IMR-90 (cell line): ENCODE measurements at regions not wholly inside any gene's neighbourhood (a gene's known extent, or its start where the extent isn't known, plus 50 kb on each side); places are given as distances from the start of the nearest gene placed in this dataset.

Experiments
- ATAC-seq: fragments of 200-7000 bp; cut with Tn5 transposase; 2 replicates; pipeline ENCODE4 v1.9.1; 2020; ENCODE audit warnings: low read depth, mild to moderate bottlenecking, moderate library complexity
- BruUV-seq: library from RNA; stranded (reverse); fragments of 400-500 nt; replicated peaks from 2 replicates; lab custom pipeline; 2021; lab: Mats Ljungman, UMichigan
- CTCF ChIA-PET: fragments of 300-600 bp; formaldehyde crosslinking; extraction: SDS; loops from one replicate; lab custom pipeline; 2021; ENCODE audit warnings: antibody characterized with exemption; lab: Yijun Ruan, JAX
- POLR2A ChIA-PET: fragments of 300-600 bp; sonication (Branson Sonifier 250); formaldehyde crosslinking; loops from one replicate; lab custom pipeline; 2022; ENCODE audit warnings: antibody characterized with exemption; ENCODE audit not compliant: unreplicated experiment; lab: Charles Lee
- DNase-seq: peaks from one replicate; pipeline ENCODE4 v3.0.0; 2013
- H2AFZ ChIP-seq: replicated peaks from 2 replicates; pipeline ENCODE3; 2013; ENCODE audit warnings: low read length, mild to moderate bottlenecking; ENCODE audit not compliant: poor library complexity
- H2AK5ac ChIP-seq: 2 replicates; pipeline ENCODE4 v1.6.1; 2013; ENCODE audit warnings: low read depth, low read length, inconsistent platforms
- H2AK9ac ChIP-seq: replicated peaks from 2 replicates; pipeline ENCODE3; 2013; ENCODE audit warnings: mild to moderate bottlenecking, low read depth, low read length, moderate library complexity; ENCODE audit not compliant: poor library complexity
- H2BK120ac ChIP-seq: 2 replicates; pipeline ENCODE4 v1.6.1; 2013; ENCODE audit warnings: low read depth, low read length, inconsistent platforms
- H2BK15ac ChIP-seq: 3 replicates; pipeline ENCODE4 v1.6.1; 2013; ENCODE audit warnings: low read depth, low read length, inconsistent platforms
- H2BK20ac ChIP-seq: 2 replicates; pipeline ENCODE4 v1.6.1; 2013; ENCODE audit warnings: low read depth, mild to moderate bottlenecking, inconsistent platforms, low read length, moderate library complexity
- H2BK5ac ChIP-seq: 2 replicates; pipeline ENCODE4 v1.6.1; 2013; ENCODE audit warnings: mild to moderate bottlenecking, low read depth, low read length, inconsistent platforms; ENCODE audit not compliant: poor library complexity, severe bottlenecking
- H3K14ac ChIP-seq: replicated peaks from 2 replicates; pipeline ENCODE4 v1.6.1; 2013; ENCODE audit warnings: low read depth, low read length, inconsistent platforms
- H3K18ac ChIP-seq: 2 replicates; pipeline ENCODE4 v1.6.1; 2013; ENCODE audit warnings: low read depth, low read length, control low read depth
- H3K23ac ChIP-seq: 2 replicates; pipeline ENCODE4 v1.6.1; 2013; ENCODE audit warnings: low read depth, low read length, inconsistent platforms
- H3K27ac ChIP-seq: 2 replicates; pipeline ENCODE4 v1.5.1; 2013; ENCODE audit warnings: mild to moderate bottlenecking, control low read depth, low read length; ENCODE audit not compliant: insufficient read depth
- H3K27me3 ChIP-seq: 2 replicates; pipeline ENCODE4 v1.6.1; 2013; ENCODE audit warnings: low read length; ENCODE audit not compliant: control insufficient read depth, insufficient read depth
- H3K36me3 ChIP-seq: 2 replicates; pipeline ENCODE4 v1.6.1; 2013; ENCODE audit warnings: low read length, mixed read lengths; ENCODE audit not compliant: control insufficient read depth, insufficient read depth
- H3K4ac ChIP-seq: 2 replicates; pipeline ENCODE4 v1.6.1; 2013; ENCODE audit warnings: low read depth, low read length, inconsistent platforms
- H3K4me1 ChIP-seq: 2 replicates; pipeline ENCODE4 v1.6.1; 2013; ENCODE audit warnings: low read length, mixed read lengths; ENCODE audit not compliant: control insufficient read depth, insufficient read depth
- H3K4me2 ChIP-seq: 2 replicates; pipeline ENCODE4 v1.6.1; 2013; ENCODE audit warnings: low read depth, mild to moderate bottlenecking, control low read depth, low read length, moderate library complexity
- H3K4me3 ChIP-seq: 2 replicates; pipeline ENCODE4 v1.5.1; 2013; ENCODE audit warnings: low read depth, mild to moderate bottlenecking, control low read depth, low read length, moderate library complexity; ENCODE audit not compliant: insufficient read depth
- H3K56ac ChIP-seq: 2 replicates; pipeline ENCODE4 v1.6.1; 2013; ENCODE audit warnings: low read length, inconsistent platforms; ENCODE audit not compliant: insufficient read depth; ENCODE audit errors: extremely low read depth
- H3K79me1 ChIP-seq, 2 experiments: 2 replicates each; pipeline ENCODE4 v1.6.1; 2013; ENCODE audit warnings: low read length in 2 of 2, inconsistent platforms in 1 of 2, low read depth in 1 of 2
- H3K9ac ChIP-seq: 2 replicates; pipeline ENCODE4 v1.6.1; 2013; ENCODE audit warnings: low read depth, low read length, control low read depth
- H3K9me1 ChIP-seq: 2 replicates; pipeline ENCODE4 v1.6.1; 2013; ENCODE audit warnings: low read length, inconsistent platforms; ENCODE audit not compliant: insufficient read depth
- H3K9me3 ChIP-seq: 2 replicates; pipeline ENCODE4 v1.6.1; 2013; ENCODE audit warnings: low read length; ENCODE audit not compliant: control insufficient read depth, insufficient read depth
- H4K20me1 ChIP-seq: 2 replicates; pipeline ENCODE4 v1.6.1; 2013; ENCODE audit warnings: low read length, inconsistent platforms; ENCODE audit not compliant: insufficient read depth
- H4K5ac ChIP-seq: 2 replicates; pipeline ENCODE4 v1.6.1; 2013; ENCODE audit warnings: mild to moderate bottlenecking, low read depth, low read length, control low read depth
- H4K8ac ChIP-seq, 2 experiments: 2 replicates each; pipeline ENCODE4 v1.6.1; 2013; ENCODE audit warnings: low read depth in 2 of 2, low read length in 2 of 2, control low read depth in 1 of 2, inconsistent platforms in 1 of 2
- H4K91ac ChIP-seq: 2 replicates; pipeline ENCODE4 v1.6.1; 2013; ENCODE audit warnings: low read depth, low read length, inconsistent platforms; ENCODE audit not compliant: insufficient read depth
- CHD1 ChIP-seq: IDR thresholded peaks from 2 replicates; pipeline ENCODE4 v1.6.1; 2012; ENCODE audit warnings: low read depth, low read length, improper control_type of control experiment
- ELK1 ChIP-seq: fragments of 150-350 bp; IDR thresholded peaks from 2 replicates; pipeline ENCODE4 v1.6.1; 2016; ENCODE audit warnings: low read depth, mild to moderate bottlenecking, low read length, moderate library complexity, borderline replicate concordance
- FOS ChIP-seq: fragments of 150-350 bp; IDR thresholded peaks from 2 replicates; pipeline ENCODE4 v1.6.1; 2016; ENCODE audit warnings: low read depth, low read length
- MAFK ChIP-seq: IDR thresholded peaks from 2 replicates; pipeline ENCODE4 v1.6.1; 2012; ENCODE audit warnings: low read depth, low read length, improper control_type of control experiment
- MAZ ChIP-seq: IDR thresholded peaks from 2 replicates; pipeline ENCODE4 v1.6.1; 2012; ENCODE audit warnings: low read depth, mild to moderate bottlenecking, low read length, improper control_type of control experiment, moderate library complexity, borderline replicate concordance
- MXI1 ChIP-seq: IDR thresholded peaks from 2 replicates; pipeline ENCODE4 v1.6.1; 2012; ENCODE audit warnings: low read depth, mild to moderate bottlenecking, low read length, moderate library complexity, borderline replicate concordance
- NFE2L2 ChIP-seq: fragments of 150-350 bp; IDR thresholded peaks from 2 replicates; pipeline ENCODE4 v1.6.1; 2016; ENCODE audit warnings: low read depth, mild to moderate bottlenecking, low read length
- POLR2A ChIP-seq: IDR thresholded peaks from 2 replicates; pipeline ENCODE4 v1.6.1; 2012; ENCODE audit warnings: mild to moderate bottlenecking, low read depth, low read length
- RAD21 ChIP-seq: IDR thresholded peaks from 2 replicates; pipeline ENCODE4 v1.6.1; 2012; ENCODE audit warnings: low read length, improper control_type of control experiment
- RCOR1 ChIP-seq: IDR thresholded peaks from 2 replicates; pipeline ENCODE4 v1.6.1; 2012; ENCODE audit warnings: mild to moderate bottlenecking, low read length, improper control_type of control experiment; ENCODE audit not compliant: insufficient replicate concordance
- RFX5 ChIP-seq: IDR thresholded peaks from 2 replicates; pipeline ENCODE4 v1.8.0; 2012; ENCODE audit warnings: low read depth, mild to moderate bottlenecking, low read length, moderate library complexity
- SMC3 ChIP-seq: fragments of 150-350 bp; IDR thresholded peaks from 2 replicates; pipeline ENCODE4 v1.6.1; 2016; ENCODE audit warnings: low read depth, mild to moderate bottlenecking, antibody characterized with exemption, low read length, moderate library complexity
- dilution Hi-C: fragments of 300-500 bp; cut with HindIII; formaldehyde crosslinking; loops from one replicate; pipeline ENCODE4 v1.14.3; 2018; ENCODE audit warnings: low sequenced_read_pairs; ENCODE audit not compliant: unreplicated experiment
- in situ Hi-C: fragments of 300-500 bp; cut with MboI; formaldehyde crosslinking; loops from 3 replicates; pipeline ENCODE4 v1.14.3; 2019; ENCODE audit warnings: low sequenced_read_pairs, inconsistent platforms, mixed read lengths
- intact Hi-C: fragments of 100-400 bp; cut with micrococcal nuclease; formaldehyde crosslinking; loops from 2 replicates; pipeline ENCODE4 v1.10.0; 2022

GRCh38 chr11:87572881-87573280 lies 535.1 kb downstream of the TMEM135 start:
- no peak overlapping the region for H4K8ac ChIP-seq
- no peak overlapping the region for H3K4me2 ChIP-seq
- ATAC-seq = no peak
- no peak overlapping the region for H3K4ac ChIP-seq
- H3K79me1 ChIP-seq = no peaks in the 10 kb centered on the region
- H3K9me3 ChIP-seq = no peaks in the 10 kb centered on the region
- no peak overlapping the region for H4K91ac ChIP-seq
- H2AK5ac ChIP-seq = no peak overlapping the region
- H4K5ac ChIP-seq = no peak overlapping the region
- no peak overlapping the region for H3K27ac ChIP-seq
- no peaks in the 10 kb centered on the region for H3K27me3 ChIP-seq
- H2AK9ac ChIP-seq = no peak overlapping the region
- no peak for DNase-seq
- no peak overlapping the region for H2BK20ac ChIP-seq
- H3K36me3 ChIP-seq = no peaks in the 10 kb centered on the region
- BruUV-seq = no TSS peak
- intact Hi-C loops (no loop called here), dilution Hi-C loops (no loop called here), in situ Hi-C loops (no loop called here)
- H3K14ac ChIP-seq = no peak overlapping the region
- H3K9ac ChIP-seq = no peak overlapping the region
- no peak overlapping the region for H3K56ac ChIP-seq
- no peak overlapping the region for H2AFZ ChIP-seq
- no peaks in the 10 kb centered on the region for H3K9me1 ChIP-seq
- no peak overlapping the region for H2BK5ac ChIP-seq
- no peak overlapping the region for H2BK120ac ChIP-seq
- no peak overlapping the region for H3K4me3 ChIP-seq
- TF ChIP-seq MXI1 = no peak
- TF ChIP-seq RCOR1 = no peak
- no peak for TF ChIP-seq SMC3
- no peak for TF ChIP-seq RAD21
- no peak for TF ChIP-seq MAFK
- no peak for TF ChIP-seq POLR2A
- TF ChIP-seq CHD1 = no peak
- TF ChIP-seq FOS = no peak
- no peak for TF ChIP-seq MAZ
- no peak for TF ChIP-seq RFX5
- TF ChIP-seq ELK1 = no peak
- TF ChIP-seq NFE2L2 = no peak
- no peaks in the 10 kb centered on the region for H4K20me1 ChIP-seq
- no peaks in the 10 kb centered on the region for H3K4me1 ChIP-seq
- H2BK15ac ChIP-seq = no peak overlapping the region
- no peak overlapping the region for H3K18ac ChIP-seq
- H3K23ac ChIP-seq = no peak overlapping the region
- CTCF ChIA-PET = no interaction called here
- POLR2A ChIA-PET = no interaction called here
